ENCODE measurements at regions not wholly inside any gene's neighbourhood (a gene's known extent, or its start where the extent isn't known, plus 50 kb on each side); places are given as distances from the start of the nearest gene placed in this dataset.

DNA sequence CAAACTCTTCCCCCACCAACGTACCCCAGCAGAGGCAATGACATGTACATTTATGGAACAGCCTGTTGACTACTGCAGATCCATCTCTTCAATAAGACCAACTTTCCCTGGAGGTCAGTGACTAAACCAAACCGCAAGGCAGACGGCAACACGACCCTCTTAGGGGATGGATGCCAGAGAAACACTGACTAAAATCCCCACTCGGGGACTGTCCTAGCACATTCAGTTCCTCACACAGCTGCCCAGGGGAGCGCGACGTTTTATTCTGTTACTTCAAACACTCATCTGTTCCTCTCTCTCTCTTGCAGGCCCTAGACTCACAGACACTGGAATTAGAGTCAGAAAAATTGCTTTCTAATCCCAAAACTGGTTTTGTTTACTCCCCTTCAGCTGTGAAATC is 146.5 kb upstream of the PRSS1 start:
- Mint-ChIP-seq H3K36me3 (ENCODE audit: low read depth) (no peaks in the 10 kb centered on the region), H3K27ac (no peak overlapping the region), H3K27me3 (no peaks in the 10 kb centered on the region), H3K4me3 (no peak overlapping the region), H3K9me3 (no peaks in the 10 kb centered on the region), H3K4me1 (no peaks in the 10 kb centered on the region)
- no peak for ATAC-seq (replicated peaks)

DNA sequence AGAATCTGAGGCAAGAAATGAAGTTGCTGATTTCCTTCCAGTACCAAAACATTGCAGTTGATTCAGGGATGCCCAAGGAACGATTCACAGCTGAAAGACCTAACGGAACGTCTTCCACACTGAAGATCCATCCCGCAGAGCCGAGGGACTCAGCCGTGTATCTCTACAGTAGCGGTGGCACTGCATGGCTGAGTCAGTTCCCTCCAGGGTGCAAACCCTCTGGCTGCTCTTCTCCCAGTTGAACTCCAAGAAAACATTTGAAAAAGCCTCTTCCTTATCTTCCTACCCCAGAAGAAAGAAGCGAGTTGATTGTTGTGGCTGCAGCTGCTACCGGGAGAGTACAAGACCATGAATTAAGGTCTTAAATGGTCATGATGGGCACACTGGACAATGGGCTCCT is 147.1 kb upstream of the PRSS1 start:
- Mint-ChIP-seq H3K27me3 (no peaks in the 10 kb centered on the region), H3K4me3 (no peak overlapping the region), H3K36me3 (ENCODE audit: low read depth) (no peaks in the 10 kb centered on the region), H3K9me3 (no peaks in the 10 kb centered on the region), H3K4me1 (no peaks in the 10 kb centered on the region), H3K27ac (no peak overlapping the region)
- no peak for ATAC-seq (replicated peaks)

DNA sequence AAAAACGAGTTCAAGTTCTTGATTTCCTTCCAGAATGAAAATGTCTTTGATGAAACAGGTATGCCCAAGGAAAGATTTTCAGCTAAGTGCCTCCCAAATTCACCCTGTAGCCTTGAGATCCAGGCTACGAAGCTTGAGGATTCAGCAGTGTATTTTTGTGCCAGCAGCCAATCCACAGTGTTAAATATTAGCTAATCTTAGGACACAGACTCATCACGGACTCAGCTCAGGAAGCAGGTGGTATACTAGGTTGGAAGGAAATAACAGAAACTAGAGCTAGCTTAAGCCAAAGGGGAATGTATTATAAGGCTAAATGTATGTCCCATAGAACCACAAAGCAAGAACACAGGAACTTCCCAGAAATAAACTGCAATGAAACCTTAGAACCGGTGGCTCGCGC is 151.0 kb upstream of the PRSS1 start:
- no peaks in the 10 kb centered on the region for H3K27me3 Mint-ChIP-seq
- H3K36me3 Mint-ChIP-seq (ENCODE audit: low read depth): no peaks in the 10 kb centered on the region
- H3K4me3 Mint-ChIP-seq: no peak overlapping the region
- no peaks in the 10 kb centered on the region for H3K4me1 Mint-ChIP-seq
- ATAC-seq (replicated peaks): no peak
- H3K9me3 Mint-ChIP-seq: no peaks in the 10 kb centered on the region
- H3K27ac Mint-ChIP-seq: no peak overlapping the region

DNA sequence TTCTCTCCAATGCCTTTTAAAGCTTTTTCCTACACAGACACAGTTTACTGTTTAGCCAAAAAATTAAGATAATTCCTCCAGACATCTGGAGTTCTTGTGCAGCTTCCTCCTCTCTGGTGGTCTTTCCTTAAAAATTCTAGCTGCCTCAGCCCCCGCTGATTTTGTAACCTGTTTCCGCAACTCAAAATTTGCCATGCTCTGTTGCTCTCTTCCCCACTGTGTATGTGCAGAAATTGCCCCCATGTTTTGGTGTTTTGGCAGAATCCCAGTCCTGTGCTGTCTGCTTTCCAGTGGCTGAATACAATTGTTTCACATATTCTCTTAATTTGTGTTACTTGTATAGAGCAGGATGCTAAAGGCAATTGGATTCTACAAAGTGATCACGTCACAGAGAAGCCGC is 151.7 kb upstream of the PRSS1 start:
- no peaks in the 10 kb centered on the region for H3K36me3 Mint-ChIP-seq (ENCODE audit: low read depth)
- H3K27ac Mint-ChIP-seq: no peak overlapping the region
- H3K4me1 Mint-ChIP-seq: no peaks in the 10 kb centered on the region
- no peak for ATAC-seq (replicated peaks)
- H3K9me3 Mint-ChIP-seq: no peaks in the 10 kb centered on the region
- no peak overlapping the region for H3K4me3 Mint-ChIP-seq
- no peaks in the 10 kb centered on the region for H3K27me3 Mint-ChIP-seq

DNA sequence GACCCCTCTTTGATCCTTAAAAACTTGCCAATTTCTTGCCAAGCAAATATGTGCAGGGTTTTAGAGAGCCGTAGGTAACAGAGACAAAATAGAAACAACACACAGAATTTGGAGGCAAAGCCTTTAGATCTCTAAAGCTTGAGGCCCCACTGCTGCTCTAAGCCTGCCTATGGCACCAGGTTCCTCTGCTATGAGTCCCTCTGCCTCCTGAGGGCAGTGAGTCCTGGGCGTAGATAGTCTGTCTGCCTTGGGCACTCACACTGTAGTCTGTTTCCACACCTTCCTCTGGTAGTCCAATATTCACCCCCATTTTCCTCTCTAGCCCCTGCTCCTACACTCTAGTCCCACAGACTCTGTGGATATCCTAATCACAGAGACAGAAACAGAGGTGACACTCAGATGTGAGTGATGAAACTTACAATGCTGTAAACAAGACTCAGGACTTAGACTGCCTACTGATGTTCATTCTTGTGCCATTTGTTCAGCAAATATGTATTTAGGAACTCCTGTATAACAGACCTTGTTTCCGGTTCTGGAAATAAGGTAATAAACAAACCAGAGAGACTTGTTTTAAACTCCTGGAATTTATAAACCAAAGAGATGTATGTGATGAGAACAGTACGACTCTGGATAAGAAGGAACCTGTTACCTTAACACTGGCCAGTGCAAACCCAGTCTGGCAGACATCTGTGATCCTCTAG is 153.3 kb upstream of the PRSS1 start:
- Mint-ChIP-seq H3K9me3 (no peaks in the 10 kb centered on the region), H3K4me1 (no peaks in the 10 kb centered on the region), H3K27me3 (no peaks in the 10 kb centered on the region), H3K36me3 (ENCODE audit: low read depth) (no peaks in the 10 kb centered on the region), H3K27ac (no peak overlapping the region), H3K4me3 (no peak overlapping the region)
- no peak for ATAC-seq (replicated peaks)

DNA sequence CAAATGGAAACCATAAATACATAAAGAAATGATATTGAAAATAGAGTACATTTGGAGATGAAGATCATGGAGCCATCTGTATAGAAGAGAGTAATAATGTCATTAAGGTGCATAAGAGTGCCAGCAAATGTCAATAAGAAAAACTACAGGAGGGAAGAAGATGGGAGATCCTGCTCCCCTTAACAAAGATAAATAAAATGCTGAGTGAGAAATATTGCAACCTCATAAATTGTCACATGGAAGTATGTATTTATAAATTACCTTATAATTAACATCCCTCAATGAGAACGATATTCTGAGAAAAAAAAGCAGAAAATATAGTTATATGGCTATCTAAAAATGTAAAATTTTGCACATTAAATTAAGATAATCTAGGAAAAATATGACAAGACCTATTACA is 155.2 kb upstream of the PRSS1 start:
- H3K4me1 Mint-ChIP-seq: no peaks in the 10 kb centered on the region
- no peak for ATAC-seq (replicated peaks)
- no peaks in the 10 kb centered on the region for H3K27me3 Mint-ChIP-seq
- no peak overlapping the region for H3K4me3 Mint-ChIP-seq
- H3K9me3 Mint-ChIP-seq: no peaks in the 10 kb centered on the region
- H3K27ac Mint-ChIP-seq: no peak overlapping the region
- H3K36me3 Mint-ChIP-seq (ENCODE audit: low read depth): no peaks in the 10 kb centered on the region

DNA sequence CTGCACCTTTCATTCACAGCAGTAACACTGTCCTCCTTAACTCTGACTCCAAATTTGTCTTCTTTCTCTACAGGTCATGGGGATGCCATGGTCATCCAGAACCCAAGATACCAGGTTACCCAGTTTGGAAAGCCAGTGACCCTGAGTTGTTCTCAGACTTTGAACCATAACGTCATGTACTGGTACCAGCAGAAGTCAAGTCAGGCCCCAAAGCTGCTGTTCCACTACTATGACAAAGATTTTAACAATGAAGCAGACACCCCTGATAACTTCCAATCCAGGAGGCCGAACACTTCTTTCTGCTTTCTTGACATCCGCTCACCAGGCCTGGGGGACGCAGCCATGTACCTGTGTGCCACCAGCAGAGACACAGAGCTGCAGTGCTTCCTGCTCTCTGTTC is 156.2 kb upstream of the PRSS1 start:
- H3K36me3 Mint-ChIP-seq (ENCODE audit: low read depth): no peaks in the 10 kb centered on the region
- no peak overlapping the region for H3K4me3 Mint-ChIP-seq
- no peak overlapping the region for H3K27ac Mint-ChIP-seq
- no peaks in the 10 kb centered on the region for H3K9me3 Mint-ChIP-seq
- H3K4me1 Mint-ChIP-seq: no peaks in the 10 kb centered on the region
- no peak for ATAC-seq (replicated peaks)
- no peaks in the 10 kb centered on the region for H3K27me3 Mint-ChIP-seq

DNA sequence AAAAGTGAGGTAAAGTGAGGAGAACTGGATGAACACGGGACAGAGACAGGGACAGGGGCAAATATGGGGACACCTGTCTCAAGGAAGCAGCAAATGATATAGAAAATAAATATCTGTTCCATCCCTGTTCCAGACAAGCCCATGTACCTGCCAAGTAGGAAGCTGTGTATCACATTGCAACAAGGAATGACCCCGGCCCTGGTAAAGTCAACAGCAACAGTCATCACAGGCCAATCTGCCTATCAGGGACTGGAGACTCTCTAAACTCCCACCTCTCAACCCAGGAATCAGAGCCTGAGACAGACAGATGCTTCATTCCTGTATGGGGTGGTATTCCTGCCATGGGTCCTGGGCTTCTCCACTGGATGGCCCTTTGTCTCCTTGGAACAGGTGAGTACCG is 156.6 kb upstream of the PRSS1 start:
- ATAC-seq (replicated peaks): no peak
- Mint-ChIP-seq H3K27me3 (no peaks in the 10 kb centered on the region), H3K9me3 (no peaks in the 10 kb centered on the region), H3K4me1 (no peaks in the 10 kb centered on the region), H3K27ac (no peak overlapping the region), H3K4me3 (no peak overlapping the region), H3K36me3 (ENCODE audit: low read depth) (no peaks in the 10 kb centered on the region)

DNA sequence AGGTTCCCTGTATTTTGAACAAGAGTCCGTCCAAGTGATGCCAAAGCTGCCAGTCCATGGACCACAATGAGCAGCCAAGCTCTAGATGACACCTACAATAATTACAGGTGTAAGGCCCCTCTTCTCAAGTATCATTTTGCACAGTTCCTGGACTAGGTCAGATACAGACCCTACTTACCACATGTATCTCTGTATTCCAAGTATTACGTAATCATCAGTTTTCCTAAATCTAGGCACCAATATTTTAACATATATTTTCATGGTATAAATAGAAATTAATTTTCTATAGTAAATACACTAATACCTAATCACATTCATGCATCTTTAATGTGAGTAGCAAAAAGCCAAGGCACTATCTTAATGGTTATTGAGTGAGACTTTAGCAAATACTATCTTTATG is 157.0 kb upstream of the PRSS1 start:
- Mint-ChIP-seq H3K27me3 (no peaks in the 10 kb centered on the region), H3K4me3 (no peak overlapping the region), H3K27ac (no peak overlapping the region), H3K4me1 (peaks cover 3% of the 10 kb centered on the region), H3K9me3 (no peaks in the 10 kb centered on the region), H3K36me3 (ENCODE audit: low read depth) (no peaks in the 10 kb centered on the region)
- no peak for ATAC-seq (replicated peaks)

DNA sequence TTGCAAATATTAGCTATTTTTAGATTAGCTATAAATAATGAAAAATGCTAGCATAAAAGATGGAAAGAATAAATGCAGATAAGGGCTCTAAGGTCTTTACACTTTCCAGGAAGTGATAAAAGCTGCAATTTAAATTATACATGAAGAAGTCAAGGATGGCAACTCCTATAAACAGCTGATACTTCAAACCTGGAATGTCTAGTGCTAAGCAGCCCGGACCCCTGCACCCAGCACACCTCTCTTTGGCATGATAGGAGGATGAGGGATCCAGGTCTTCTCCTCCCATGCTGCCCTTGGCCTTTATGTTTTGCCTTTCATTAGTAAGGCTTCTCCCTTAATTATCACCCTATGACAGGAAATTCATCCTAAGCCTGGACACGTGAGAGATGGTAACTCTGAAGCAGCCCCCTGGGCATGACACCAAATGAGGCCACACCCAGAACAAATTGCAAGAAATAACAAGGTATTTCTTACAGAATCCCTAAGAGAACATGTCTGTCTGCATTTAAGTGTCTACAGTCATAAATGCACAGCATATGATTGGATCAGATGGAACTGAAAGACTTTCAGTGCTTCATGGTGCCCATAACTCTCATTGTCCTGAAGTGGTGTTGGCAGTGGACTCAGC is 158.3 kb upstream of the PRSS1 start:
- ATAC-seq (replicated peaks): no peak
- no peaks in the 10 kb centered on the region for H3K27me3 Mint-ChIP-seq
- H3K36me3 Mint-ChIP-seq (ENCODE audit: low read depth): no peaks in the 10 kb centered on the region
- H3K27ac Mint-ChIP-seq: no peak overlapping the region
- no peak overlapping the region for H3K4me3 Mint-ChIP-seq
- no peaks in the 10 kb centered on the region for H3K9me3 Mint-ChIP-seq
- peaks cover 6% of the 10 kb centered on the region for H3K4me1 Mint-ChIP-seq

DNA sequence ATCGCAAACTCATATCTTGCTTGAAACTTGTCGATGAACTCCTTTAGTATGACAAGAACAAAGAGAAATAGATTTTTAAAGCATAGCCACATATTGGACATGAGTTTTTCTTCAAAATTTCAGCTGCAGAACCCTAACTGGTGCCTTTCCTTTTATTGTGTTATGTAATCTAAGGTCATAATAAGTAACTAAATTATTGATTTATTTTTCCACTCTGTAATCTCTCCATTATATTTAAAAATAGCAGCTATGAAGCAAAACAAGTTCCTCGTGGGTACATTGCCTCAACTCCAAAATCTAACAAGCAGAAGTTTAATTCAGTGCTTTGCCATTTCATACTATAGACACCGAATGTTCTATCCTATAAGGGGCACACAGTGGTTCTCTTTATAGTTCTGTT is 159.2 kb upstream of the PRSS1 start:
- Mint-ChIP-seq H3K27me3 (no peaks in the 10 kb centered on the region), H3K9me3 (no peaks in the 10 kb centered on the region), H3K4me1 (peaks cover 6% of the 10 kb centered on the region), H3K27ac (no peak overlapping the region), H3K4me3 (no peak overlapping the region), H3K36me3 (ENCODE audit: low read depth) (no peaks in the 10 kb centered on the region)
- no peak for ATAC-seq (replicated peaks)

DNA sequence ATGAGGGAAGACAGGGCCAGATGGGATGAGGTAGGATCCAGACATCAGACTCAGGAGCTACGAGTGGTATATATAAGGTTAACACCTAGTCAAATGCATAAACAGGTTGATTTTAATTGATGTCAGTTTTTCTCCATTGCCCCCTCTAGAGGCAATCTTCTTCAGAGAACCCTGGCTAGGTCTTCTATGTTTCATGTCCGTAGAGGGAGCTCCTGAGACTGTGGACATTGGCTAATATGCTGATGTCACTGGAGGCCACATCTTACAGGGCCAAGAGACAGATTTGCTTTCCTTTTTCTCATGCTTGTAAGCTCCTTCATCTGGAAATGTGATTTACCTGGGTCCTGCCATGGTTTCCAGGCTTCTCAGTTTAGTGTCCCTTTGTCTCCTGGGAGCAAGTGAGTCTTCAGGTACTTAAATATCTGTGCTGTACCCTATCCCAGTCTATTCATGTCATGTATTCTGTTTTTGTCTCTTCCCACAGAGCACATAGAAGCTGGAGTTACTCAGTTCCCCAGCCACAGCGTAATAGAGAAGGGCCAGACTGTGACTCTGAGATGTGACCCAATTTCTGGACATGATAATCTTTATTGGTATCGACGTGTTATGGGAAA is 161.6 kb upstream of the PRSS1 start:
- Mint-ChIP-seq H3K36me3 (ENCODE audit: low read depth) (no peaks in the 10 kb centered on the region), H3K4me1 (peaks cover 6% of the 10 kb centered on the region), H3K27me3 (no peaks in the 10 kb centered on the region), H3K9me3 (no peaks in the 10 kb centered on the region), H3K4me3 (no peak overlapping the region), H3K27ac (no peak overlapping the region)
- ATAC-seq (replicated peaks): peak; percentile 55

DNA sequence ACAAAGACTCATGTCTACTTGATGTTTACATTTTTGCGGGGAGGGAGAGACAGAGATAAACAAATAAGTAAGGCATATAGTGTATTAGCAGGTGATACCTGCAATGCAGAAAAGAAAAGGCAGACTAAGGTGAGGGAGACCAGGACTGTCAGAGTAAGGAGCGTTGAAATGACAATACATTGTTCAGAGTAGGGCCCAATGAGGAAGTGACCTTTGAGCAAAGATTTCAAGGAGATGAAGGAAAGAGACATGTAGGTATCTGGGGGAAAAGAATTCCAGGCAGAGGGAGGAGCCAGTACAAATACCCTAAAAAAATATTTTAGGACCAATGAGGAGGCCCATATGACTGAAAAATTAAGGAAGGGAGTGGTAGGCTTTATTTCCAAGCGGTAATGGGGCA is 162.7 kb upstream of the PRSS1 start:
- H3K36me3 Mint-ChIP-seq (ENCODE audit: low read depth): no peaks in the 10 kb centered on the region
- H3K4me3 Mint-ChIP-seq: no peak overlapping the region
- no peaks in the 10 kb centered on the region for H3K27me3 Mint-ChIP-seq
- peaks cover 10% of the 10 kb centered on the region for H3K4me1 Mint-ChIP-seq
- ATAC-seq (replicated peaks): no peak
- no peaks in the 10 kb centered on the region for H3K9me3 Mint-ChIP-seq
- H3K27ac Mint-ChIP-seq: no peak overlapping the region

DNA sequence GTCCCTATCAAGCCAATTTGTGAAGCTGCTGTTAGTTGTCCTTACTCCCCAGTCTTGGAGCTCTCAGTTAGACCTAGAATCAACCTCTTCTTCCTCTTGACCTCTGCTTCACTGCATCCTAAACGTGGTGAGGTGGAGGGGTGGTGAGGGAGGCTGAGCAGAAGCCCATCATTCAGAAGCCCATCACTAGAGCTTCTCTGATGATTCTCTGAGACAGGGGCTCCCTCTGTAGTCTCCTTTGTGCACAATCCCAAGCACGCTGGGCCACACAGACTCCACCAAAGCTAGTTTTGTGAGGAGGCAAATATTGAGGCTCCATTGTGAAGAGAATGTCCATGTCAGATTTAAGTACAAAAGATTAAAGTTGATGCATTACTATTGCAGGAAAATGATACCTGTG is 163.8 kb upstream of the PRSS1 start:
- Mint-ChIP-seq H3K27ac (peak overlapping the region; percentile 16), H3K9me3 (no peaks in the 10 kb centered on the region), H3K36me3 (ENCODE audit: low read depth) (no peaks in the 10 kb centered on the region), H3K4me3 (no peak overlapping the region), H3K27me3 (no peaks in the 10 kb centered on the region), H3K4me1 (peaks cover 12% of the 10 kb centered on the region)
- ATAC-seq (replicated peaks): no peak

DNA sequence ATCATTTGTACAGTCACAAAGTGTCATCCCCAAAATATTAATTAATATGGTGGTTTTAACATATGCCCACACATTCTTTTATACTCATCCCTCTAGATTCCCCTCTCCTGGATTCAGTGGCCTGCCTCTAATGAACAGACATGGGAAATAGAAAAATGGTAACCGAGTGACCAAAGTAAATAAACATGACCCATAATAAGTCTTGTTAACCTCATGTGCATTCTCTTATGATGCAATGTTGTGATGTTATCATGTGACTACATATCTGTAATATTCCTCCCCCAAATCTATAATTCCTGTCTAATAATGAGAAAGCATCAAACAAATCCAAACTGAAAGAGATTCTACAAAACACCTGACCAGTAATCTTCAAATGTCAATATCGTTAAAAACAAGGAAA is 164.5 kb upstream of the PRSS1 start:
- Mint-ChIP-seq H3K4me1 (peaks cover 19% of the 10 kb centered on the region), H3K9me3 (no peaks in the 10 kb centered on the region), H3K36me3 (ENCODE audit: low read depth) (no peaks in the 10 kb centered on the region), H3K27ac (no peak overlapping the region), H3K4me3 (no peak overlapping the region), H3K27me3 (no peaks in the 10 kb centered on the region)
- no peak for ATAC-seq (replicated peaks)
